ENCODE measurements at regions not wholly inside any gene's neighbourhood (a gene's known extent, or its start where the extent isn't known, plus 50 kb on each side); places are given as distances from the start of the nearest gene placed in this dataset.
"Not testable (repeated sequence)": the region's sequence is repeated elsewhere in the genome, so short reads cannot be mapped to it uniquely, and the experiment has no call there.

DNA sequence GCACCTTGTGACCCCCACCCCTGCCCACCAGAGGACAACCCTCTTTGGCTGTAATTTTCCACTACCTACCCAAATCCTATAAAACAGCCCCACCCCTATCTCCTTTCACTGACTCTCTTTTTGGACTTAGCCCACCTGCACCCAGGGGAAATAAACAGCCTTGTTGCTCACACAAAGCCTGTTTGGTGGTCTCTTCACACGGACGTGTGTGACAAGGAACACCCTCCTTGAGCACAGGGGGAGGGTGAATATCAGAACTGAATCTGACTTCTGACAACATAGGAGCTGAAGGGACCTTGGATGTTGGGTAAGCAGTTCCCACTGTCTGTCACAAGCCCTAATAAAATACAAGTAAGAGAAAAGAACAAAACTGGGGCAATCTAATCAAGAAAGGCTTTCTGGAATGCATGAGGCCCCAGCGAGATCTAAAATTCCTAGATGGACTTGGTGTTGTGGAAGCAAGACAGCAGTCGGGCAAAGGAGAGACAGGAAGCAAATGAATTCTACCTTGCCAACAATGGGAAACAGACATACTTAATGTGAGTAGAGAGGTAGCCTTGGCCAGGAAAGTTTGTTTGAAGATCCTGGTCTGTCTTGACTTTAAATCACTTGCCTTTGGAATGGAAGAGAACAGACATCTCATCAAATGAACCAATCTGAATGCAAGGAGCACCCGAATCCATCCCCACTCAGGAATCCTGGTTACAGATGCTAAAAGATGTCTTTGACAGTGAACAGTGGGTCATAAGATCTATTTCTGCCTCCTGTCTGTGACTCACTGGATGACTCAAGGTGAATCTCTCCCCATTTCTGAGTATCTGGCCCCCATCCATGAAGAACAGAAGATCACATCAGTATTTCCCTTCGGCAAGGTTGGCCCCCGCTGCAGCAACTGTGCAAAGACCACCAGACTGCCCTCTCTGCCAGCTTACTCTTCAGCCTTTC is 53.3 kb downstream of the OLFML3 start:
- DNase-seq (ENCODE audit: low spot score) = peak; percentile 51

DNA sequence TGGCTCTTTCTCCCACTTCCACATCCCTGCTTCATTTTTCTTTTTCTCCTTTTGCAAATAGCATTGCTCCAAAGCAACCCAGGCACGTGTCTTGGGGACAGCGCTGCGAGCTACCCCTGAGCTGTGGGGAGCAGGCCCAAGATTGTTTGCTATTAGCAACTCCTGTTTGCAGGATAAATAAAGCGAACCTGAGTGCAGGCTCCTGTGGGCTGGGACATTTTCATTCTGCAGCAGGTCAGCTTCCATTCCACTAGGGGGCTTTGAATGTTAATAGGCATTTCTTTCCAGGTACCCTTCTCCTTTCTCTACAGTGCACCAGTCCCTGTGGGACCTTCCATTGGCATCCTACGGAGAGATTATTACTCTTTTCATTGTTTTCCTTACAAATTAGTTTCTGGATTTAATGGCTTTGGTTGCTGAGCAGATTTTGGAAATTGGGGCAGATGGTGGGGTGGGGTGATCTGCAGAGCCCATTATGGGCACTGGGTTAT is 54.0 kb downstream of the OLFML3 start:
- peak; percentile 12 for DNase-seq (ENCODE audit: low spot score)

DNA sequence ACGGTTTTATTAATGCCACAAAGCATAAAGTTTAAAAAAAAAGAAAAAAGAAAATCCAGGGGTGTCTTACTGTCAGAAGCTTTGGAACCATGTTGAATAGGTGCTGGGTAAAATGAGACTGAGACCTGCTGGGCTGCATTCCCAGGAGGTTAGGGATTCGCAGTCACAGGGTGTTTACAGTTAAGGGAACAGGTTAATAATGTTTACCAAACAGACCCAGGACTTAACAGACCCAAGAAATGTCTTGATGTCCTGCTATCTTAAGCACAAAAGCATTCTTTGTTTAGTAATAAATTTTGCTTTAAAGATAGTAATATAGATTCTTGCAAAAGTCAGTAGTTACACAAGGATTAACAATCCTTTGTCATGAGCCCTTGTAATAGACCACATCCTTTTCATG is 54.7 kb downstream of the OLFML3 start:
- no peak for DNase-seq (ENCODE audit: low spot score)

DNA sequence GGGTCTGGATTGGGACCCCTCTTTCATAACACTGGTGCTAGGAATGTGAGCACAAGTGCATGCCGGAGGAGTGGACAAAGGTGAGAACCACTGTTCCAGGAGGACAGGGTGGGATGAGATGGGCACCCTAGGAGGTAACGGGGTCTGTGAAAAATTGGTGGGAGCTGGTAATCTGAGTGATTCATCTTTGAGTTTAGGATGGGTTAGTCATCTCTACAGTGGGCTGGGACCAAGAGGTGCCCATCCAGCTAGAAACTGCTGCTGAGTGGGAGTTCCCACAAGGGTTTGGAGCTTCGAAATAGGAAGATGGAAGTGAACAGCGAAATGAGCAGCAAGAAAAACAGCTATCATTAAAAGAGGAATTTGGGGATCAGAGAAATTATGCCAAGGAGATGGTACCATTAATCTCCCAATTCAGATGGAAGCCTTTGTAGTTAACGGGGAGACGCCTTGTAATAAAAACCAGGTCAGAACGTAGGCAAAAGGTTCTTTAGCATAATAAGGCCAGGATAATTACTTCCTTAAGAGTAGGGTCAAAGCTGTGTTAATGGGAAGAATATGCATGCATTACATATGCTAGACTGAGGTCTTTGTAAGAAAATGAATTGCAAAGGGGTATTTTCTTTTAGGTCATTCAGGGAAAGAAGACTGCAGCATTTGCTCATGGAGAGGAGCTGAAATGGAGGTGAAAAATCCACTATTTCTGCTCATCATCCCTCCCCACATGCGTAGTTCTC is 55.5 kb downstream of the OLFML3 start:
- no peak for DNase-seq (ENCODE audit: low spot score)

DNA sequence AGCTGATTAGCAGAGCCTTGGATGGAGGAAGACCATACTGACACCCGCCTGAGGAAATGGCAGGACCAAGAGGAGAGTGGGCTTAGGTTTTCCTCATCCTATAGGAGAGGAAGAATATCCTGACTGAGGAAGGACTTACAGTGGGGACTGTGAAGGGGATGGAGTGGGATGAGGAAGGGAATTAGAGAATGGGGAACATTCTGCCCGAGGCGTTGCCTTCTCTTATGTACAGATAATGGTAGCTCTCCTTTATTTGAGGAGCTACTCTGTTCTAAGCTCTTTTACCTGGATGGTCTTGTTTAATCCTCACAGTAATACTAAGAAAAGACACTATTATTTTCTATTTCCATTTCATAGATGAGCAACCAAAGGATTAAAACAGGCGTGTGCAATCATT is 56.0 kb downstream of the OLFML3 start:
- DNase-seq (ENCODE audit: low spot score) = no peak

DNA sequence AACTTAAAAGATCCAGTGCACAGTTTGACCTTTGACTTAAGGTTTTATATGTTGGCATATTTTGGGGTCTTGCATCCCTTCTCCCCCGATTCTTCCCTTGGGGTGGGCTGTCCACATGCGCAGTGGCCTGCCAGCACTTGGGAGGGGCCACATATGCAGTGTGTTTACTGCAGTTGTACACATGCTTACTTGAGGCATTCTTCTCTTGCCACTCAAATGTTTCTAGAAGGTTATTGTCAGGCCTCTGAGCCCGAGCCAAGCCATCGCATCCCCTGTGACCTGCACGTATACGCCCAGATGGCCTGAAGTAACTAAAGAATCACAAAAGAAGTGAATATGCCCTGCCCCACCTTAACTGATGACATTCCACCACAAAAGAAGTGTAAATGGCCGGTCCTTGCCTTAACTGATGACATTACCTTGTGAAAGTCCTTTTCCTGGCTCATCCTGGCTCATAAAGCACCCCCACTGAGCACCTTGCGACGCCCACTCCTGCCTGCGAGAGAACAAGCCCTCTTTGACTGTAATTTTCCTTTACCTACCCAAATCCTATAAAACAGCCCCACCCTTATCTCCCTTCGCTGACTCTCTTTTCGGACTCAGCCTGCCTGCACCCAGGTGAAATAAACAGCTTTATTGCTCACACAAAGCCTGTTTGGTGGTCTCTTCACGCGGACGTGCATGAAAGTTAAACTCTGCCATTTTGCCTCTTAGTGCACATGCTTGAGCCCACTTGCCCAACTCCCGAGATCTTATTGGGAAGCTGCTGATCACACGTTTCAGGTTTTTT is 57.8 kb downstream of the OLFML3 start:
- DNase-seq (ENCODE audit: low spot score) = not testable (repeated sequence)

DNA sequence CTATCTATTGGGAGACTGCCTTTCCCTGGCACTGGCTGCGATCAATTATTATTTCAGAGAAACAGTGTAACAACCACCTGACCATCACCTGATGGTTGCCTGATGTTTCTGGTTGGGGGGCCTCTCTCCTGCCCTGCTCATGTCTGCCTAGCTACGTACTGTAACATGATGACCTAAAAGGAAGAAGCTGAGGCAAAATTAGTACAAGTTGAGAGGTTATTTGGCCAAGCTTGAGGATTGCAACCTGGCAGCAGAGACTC is 58.3 kb downstream of the OLFML3 start:
- no peak for DNase-seq (ENCODE audit: low spot score)

DNA sequence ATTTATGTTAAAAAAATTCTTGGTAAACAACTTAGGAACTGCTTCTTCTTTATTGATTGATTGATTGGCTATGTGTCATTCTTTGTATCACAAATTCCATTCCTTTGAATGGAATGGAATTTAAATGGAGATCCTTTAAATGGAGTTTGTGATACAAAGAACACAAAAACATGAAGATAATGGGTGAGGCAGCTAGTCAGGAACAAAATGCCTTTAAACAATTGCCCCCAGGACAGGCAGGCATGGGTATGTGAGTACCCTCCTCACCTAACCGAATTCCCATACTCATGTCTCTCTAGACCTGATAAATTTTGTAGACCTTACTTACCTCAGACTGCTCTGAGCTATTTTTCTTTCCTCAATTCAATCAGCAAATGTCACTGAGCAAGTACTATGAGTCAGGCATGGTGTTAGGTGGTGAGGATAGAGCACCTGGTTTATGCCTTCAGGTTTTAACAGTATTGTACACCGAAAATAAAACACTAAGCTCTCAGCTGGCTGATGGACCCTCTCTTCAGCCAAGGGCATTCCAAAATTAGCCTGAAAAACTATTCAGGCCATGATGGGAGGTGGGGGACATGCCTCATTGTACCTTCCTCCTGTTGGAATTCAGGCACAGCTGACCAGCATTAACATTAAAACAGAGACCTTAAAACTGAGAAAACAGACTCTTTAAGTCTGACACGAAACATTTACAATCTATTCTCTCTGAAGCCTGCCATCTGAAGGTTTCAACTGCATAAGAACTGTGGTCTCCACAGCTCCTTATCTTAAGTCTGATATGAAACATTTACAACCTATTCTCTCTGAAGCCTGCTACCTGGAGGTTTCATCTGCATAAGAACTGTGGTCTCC is 58.9 kb downstream of the OLFML3 start:
- DNase-seq (ENCODE audit: low spot score) = no peak
